ENCODE measurements at regions not wholly inside any gene's neighbourhood (a gene's known extent, or its start where the extent isn't known, plus 50 kb on each side); places are given as distances from the start of the nearest gene placed in this dataset.
"Not testable (repeated sequence)": the region's sequence is repeated elsewhere in the genome, so short reads cannot be mapped to it uniquely, and the experiment has no call there.

DNA sequence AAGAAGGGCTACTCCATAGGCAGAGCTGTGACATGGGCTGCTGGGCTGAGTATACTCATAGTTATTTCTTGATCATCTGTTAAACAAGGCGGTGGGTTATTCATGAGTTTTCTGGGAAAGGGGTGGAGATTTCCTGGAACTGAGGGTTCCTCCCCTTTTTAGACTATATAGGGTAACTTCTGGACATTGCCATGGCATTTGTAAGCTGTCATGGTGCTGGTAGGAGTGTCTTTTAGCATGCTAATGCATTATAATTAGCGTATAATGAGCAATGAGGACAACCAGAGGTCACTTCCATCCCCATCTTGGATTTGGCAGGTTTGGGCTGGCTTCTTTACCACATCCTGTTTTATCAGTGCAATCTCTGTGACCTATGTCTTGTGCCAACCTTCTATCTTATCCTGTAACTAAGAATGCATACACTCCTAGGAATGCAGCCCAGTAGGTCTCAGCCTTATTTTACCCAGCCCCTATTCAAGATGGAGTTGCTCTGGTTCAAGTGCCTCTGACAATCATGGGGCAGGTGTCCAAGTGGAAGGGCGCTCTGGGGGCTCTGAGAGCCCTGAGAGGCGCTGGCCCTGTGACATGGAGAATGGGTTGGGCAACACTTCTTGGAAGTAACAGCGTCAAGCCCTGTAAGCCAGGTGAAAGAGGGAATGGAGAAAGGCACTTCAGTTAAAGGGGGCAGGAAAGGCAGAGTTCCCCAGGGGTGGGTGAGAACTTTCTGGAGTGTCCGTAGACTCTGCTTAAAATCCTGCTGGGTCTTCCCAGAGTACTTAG is 354.2 kb upstream of the SULF2 start:
- H3K36me3 ChIP-seq (ENCODE audit: control insufficient read depth, insufficient read depth, low read length): no peaks in the 10 kb centered on the region
- H3K27me3 ChIP-seq (ENCODE audit: control insufficient read depth, insufficient read depth, low read length): no peaks in the 10 kb centered on the region
- TF ChIP-seq, protein P1, sequence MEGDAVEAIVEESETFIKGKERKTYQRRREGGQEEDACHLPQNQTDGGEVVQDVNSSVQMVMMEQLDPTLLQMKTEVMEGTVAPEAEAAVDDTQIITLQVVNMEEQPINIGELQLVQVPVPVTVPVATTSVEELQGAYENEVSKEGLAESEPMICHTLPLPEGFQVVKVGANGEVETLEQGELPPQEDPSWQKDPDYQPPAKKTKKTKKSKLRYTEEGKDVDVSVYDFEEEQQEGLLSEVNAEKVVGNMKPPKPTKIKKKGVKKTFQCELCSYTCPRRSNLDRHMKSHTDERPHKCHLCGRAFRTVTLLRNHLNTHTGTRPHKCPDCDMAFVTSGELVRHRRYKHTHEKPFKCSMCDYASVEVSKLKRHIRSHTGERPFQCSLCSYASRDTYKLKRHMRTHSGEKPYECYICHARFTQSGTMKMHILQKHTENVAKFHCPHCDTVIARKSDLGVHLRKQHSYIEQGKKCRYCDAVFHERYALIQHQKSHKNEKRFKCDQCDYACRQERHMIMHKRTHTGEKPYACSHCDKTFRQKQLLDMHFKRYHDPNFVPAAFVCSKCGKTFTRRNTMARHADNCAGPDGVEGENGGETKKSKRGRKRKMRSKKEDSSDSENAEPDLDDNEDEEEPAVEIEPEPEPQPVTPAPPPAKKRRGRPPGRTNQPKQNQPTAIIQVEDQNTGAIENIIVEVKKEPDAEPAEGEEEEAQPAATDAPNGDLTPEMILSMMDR (IDR thresholded peaks at IDR 0.05; ENCODE audit: insufficient read depth, low read length, poor library complexity, severe bottlenecking): no peak
- no peak overlapping the region for H3K4me3 ChIP-seq (ENCODE audit: low read depth, low read length)
- DNase-seq (ENCODE audit: low read depth): no peak

DNA sequence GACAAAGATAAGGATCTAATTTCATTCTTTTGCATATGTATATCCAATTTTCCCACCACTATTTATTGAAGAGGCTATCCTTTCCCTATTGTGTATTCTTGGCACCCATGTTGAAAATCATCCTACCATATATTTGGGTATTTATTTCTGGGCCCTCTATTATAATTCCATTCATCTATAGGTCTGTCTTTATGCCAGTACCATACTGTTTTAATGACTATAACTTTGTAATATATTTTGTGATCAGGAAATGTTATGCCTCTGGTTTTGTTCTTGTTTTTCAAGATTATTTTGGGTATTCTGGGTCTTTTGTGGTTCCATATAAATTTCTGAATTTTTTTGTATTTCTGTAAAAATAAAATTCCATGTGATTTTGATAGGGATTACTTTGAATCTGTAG is 347.6 kb upstream of the SULF2 start:
- Histone ChIP-seq H3K36me3 (ENCODE audit: control insufficient read depth, insufficient read depth, low read length) (no peaks in the 10 kb centered on the region), H3K4me3 (ENCODE audit: low read depth, low read length) (no peak overlapping the region), H3K27me3 (ENCODE audit: control insufficient read depth, insufficient read depth, low read length) (no peaks in the 10 kb centered on the region)
- DNase-seq (ENCODE audit: low read depth): no peak
- TF ChIP-seq, protein P1 (IDR thresholded peaks at IDR 0.05; ENCODE audit: insufficient read depth, low read length, poor library complexity, severe bottlenecking): no peak

DNA sequence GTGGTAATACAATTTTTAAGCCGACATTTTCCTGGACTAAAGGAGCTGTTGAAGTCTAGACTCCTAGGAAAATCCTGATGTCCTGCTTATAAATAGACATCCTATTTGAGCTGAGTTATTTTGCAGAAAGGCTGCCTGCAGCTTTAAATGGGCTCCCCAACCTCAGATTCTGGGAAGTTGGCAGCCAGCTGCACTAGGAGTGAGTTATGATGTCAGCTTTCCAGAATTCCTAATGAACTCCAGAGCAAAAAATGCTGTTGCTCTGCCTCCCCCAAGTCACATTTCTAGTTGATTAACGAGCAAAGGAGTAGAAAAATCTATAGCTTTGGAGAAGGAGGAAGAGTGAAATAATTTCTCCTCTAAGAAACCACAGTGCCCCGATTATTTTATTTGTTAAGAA is 346.3 kb upstream of the SULF2 start:
- H3K36me3 ChIP-seq (ENCODE audit: control insufficient read depth, insufficient read depth, low read length): no peaks in the 10 kb centered on the region
- no peak overlapping the region for H3K4me3 ChIP-seq (ENCODE audit: low read depth, low read length)
- no peak for DNase-seq (ENCODE audit: low read depth)
- TF ChIP-seq, protein P1 (IDR thresholded peaks at IDR 0.05; ENCODE audit: insufficient read depth, low read length, poor library complexity, severe bottlenecking): no peak
- no peaks in the 10 kb centered on the region for H3K27me3 ChIP-seq (ENCODE audit: control insufficient read depth, insufficient read depth, low read length)

DNA sequence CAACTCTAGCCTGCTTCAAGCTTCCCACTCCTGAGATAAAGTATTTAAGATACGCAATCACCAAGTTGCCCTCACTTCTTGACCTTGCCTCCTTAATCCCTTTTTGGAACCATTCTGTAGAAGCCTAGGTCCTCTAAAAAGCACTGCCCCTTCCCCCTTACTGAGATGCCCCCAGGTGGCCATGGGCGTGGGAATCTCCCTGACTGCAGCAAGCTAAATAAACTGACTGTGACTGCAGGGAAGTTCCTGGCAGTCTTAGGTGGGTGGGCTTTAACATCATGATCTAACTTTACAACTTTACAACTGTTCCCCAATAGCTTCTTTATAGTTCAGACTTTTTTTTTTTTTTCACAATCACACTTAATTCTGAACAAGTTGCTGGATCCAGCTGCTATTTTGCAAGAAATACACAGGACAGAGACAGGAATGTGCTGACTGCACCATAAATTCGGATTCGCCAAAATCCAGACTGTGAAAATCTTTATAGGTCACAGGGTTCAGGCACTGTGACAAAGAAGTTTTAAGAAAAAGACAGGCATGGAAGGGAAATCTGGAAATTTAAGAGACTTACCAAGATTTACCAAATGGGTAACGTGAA is 344.2 kb upstream of the SULF2 start:
- Histone ChIP-seq H3K27me3 (ENCODE audit: control insufficient read depth, insufficient read depth, low read length) (peaks cover 9% of the 10 kb centered on the region), H3K36me3 (ENCODE audit: control insufficient read depth, insufficient read depth, low read length) (no peaks in the 10 kb centered on the region), H3K4me3 (ENCODE audit: low read depth, low read length) (no peak overlapping the region)
- TF ChIP-seq, protein P1 (IDR thresholded peaks at IDR 0.05; ENCODE audit: insufficient read depth, low read length, poor library complexity, severe bottlenecking): no peak
- DNase-seq (ENCODE audit: low read depth): no peak

DNA sequence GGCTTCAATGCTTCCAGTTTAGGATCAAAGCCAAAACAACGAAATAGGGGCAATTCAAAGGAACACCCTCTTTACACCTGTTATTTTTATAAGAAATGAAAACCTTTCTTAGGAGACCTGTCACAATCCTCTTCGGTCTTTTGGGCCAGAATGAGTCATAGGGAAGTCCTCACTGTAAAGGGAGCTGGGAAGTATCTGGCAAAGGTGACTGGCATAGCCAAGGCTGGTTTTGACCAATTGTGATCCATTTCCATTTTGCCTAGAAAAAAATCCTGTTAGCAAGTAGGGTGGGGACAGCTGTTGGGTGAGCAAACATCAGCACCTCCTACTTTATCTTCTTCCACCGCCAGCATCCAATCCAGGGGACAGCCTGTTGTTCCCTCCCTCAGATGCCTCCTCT is 343.2 kb upstream of the SULF2 start:
- no peaks in the 10 kb centered on the region for H3K36me3 ChIP-seq (ENCODE audit: control insufficient read depth, insufficient read depth, low read length)
- H3K4me3 ChIP-seq (ENCODE audit: low read depth, low read length): no peak overlapping the region
- peaks cover 12% of the 10 kb centered on the region for H3K27me3 ChIP-seq (ENCODE audit: control insufficient read depth, insufficient read depth, low read length)
- TF ChIP-seq, protein P1 (IDR thresholded peaks at IDR 0.05; ENCODE audit: insufficient read depth, low read length, poor library complexity, severe bottlenecking): no peak
- no peak for DNase-seq (ENCODE audit: low read depth)

DNA sequence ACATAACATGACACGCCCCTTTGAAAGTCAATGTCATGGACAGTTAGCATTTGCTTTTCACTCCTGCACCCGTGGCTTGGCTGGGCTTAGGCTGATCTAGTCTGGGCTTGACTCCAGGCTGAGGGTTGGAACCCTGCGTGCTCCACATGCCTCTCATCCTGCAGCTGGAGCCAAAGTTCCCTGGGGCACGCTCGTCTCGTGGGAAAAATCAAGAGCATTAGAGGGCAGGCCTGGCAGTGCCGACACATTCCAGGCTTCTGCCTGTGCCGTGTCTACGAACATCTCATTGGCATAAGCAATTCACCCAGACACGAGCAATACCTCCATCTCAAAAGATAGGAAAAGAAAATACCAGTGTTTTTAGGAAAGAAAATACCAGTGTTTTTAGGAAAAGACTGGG is 342.7 kb upstream of the SULF2 start:
- not testable (repeated sequence) for H3K36me3 ChIP-seq (ENCODE audit: control insufficient read depth, insufficient read depth, low read length); DNase-seq (ENCODE audit: low read depth); H3K4me3 ChIP-seq (ENCODE audit: low read depth, low read length)
- peaks cover 12% of the 10 kb centered on the region for H3K27me3 ChIP-seq (ENCODE audit: control insufficient read depth, insufficient read depth, low read length)

DNA sequence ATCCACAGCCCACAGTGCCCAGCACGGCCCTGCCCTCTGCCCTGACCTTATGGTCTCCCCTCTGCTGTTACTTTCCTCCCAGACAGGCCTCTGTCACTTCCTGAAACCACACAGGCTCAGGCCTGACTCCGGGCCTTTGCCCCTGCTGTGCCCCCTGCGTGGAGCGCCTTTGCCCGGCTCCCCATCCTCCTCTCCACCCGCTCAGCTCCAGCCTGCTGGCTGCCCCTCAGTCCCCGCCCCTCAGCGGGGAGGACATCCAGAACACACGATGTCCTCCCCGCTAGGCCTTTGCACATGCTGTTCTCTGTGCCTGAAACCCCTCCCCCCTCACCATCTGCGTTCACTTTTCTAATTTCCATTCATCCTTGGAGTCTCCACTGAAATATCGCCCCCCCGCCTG is 341.9 kb upstream of the SULF2 start:
- H3K36me3 ChIP-seq (ENCODE audit: control insufficient read depth, insufficient read depth, low read length); DNase-seq (ENCODE audit: low read depth); H3K4me3 ChIP-seq (ENCODE audit: low read depth, low read length): not testable (repeated sequence)
- H3K27me3 ChIP-seq (ENCODE audit: control insufficient read depth, insufficient read depth, low read length): peaks cover 12% of the 10 kb centered on the region
